ENCODE measurements at regions not wholly inside any gene's neighbourhood (a gene's known extent, or its start where the extent isn't known, plus 50 kb on each side); places are given as distances from the start of the nearest gene placed in this dataset.

DNA sequence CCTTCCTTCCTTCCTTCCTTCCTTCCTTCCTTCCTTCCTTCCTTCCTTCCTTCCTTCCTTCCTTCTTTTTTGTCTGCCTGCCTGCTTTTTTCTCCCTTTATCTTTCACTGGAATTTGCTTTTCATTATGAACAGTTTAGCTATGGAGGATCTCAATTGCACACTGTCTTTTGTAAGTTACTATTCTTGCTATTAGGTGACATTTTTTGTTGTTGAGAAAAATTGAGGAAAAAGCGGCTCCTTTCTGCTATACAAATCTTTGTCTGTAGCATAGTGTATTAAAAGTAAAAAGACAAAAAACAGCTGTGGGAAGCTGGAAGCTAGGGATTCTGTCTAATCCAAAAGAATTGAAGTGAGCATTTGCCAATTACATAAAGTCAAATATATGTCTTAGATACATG lies 448.7 kb downstream of the DCDC2C start:
- no peak for DNase-seq (ENCODE audit: low read depth)
- TF ChIP-seq, protein P1, sequence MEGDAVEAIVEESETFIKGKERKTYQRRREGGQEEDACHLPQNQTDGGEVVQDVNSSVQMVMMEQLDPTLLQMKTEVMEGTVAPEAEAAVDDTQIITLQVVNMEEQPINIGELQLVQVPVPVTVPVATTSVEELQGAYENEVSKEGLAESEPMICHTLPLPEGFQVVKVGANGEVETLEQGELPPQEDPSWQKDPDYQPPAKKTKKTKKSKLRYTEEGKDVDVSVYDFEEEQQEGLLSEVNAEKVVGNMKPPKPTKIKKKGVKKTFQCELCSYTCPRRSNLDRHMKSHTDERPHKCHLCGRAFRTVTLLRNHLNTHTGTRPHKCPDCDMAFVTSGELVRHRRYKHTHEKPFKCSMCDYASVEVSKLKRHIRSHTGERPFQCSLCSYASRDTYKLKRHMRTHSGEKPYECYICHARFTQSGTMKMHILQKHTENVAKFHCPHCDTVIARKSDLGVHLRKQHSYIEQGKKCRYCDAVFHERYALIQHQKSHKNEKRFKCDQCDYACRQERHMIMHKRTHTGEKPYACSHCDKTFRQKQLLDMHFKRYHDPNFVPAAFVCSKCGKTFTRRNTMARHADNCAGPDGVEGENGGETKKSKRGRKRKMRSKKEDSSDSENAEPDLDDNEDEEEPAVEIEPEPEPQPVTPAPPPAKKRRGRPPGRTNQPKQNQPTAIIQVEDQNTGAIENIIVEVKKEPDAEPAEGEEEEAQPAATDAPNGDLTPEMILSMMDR (IDR thresholded peaks at IDR 0.05; ENCODE audit: control insufficient read depth, insufficient read depth, low read depth, low read length, missing control alignments) = no peak
- H3K4me3 ChIP-seq (ENCODE audit: control insufficient read depth, low read depth, low read length) = no peak overlapping the region

GRCh38 chr2:4168834-4169233 lies 465.5 kb downstream of the DCDC2C start:
- DNase-seq (ENCODE audit: low read depth) = no peak
- TF ChIP-seq, protein P1 (IDR thresholded peaks at IDR 0.05; ENCODE audit: control insufficient read depth, insufficient read depth, low read depth, low read length, missing control alignments) = no peak
- H3K4me3 ChIP-seq (ENCODE audit: control insufficient read depth, low read depth, low read length) = no peak overlapping the region

- TF ChIP-seq, protein P1 (IDR thresholded peaks at IDR 0.05; ENCODE audit: control insufficient read depth, insufficient read depth, low read depth, low read length, missing control alignments) = no peak
- H3K4me3 ChIP-seq (ENCODE audit: control insufficient read depth, low read depth, low read length) = no peak overlapping the region
- no peak for DNase-seq (ENCODE audit: low read depth)
Measured at GRCh38 chr2:4174796-4175195, 471.4 kb downstream of the DCDC2C start.

DNA sequence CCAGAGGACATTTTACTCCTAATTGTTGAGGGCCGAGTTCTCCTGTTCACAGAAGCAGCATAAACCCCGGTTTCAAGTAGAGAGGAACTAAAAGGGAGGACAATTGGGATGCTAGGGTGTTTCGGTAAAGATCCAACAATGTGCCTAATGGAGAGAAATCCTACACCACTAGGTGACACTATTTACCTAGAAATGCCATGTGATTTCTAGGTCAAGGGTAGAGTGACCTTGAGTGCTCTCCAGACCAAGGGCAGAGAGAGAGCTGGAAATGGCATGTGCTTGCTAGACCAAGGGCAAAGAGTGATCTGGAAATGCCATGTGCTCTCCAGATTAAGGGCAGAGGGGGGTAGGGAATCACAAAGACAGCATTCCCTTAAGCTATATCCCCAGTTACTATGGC lies 472.0 kb downstream of the DCDC2C start:
- no peak for DNase-seq (ENCODE audit: low read depth)
- H3K4me3 ChIP-seq (ENCODE audit: control insufficient read depth, low read depth, low read length) = no peak overlapping the region
- TF ChIP-seq, protein P1 (IDR thresholded peaks at IDR 0.05; ENCODE audit: control insufficient read depth, insufficient read depth, low read depth, low read length, missing control alignments) = no peak

- TF ChIP-seq, protein P1 (IDR thresholded peaks at IDR 0.05; ENCODE audit: control insufficient read depth, insufficient read depth, low read depth, low read length, missing control alignments) = no peak
- no peak for DNase-seq (ENCODE audit: low read depth)
- H3K4me3 ChIP-seq (ENCODE audit: control insufficient read depth, low read depth, low read length) = no peak overlapping the region
Measured at GRCh38 chr2:4180631-4181030, 477.3 kb downstream of the DCDC2C start.

- TF ChIP-seq, protein P1 (IDR thresholded peaks at IDR 0.05; ENCODE audit: control insufficient read depth, insufficient read depth, low read depth, low read length, missing control alignments) = no peak
- DNase-seq (ENCODE audit: low read depth) = no peak
- H3K4me3 ChIP-seq (ENCODE audit: control insufficient read depth, low read depth, low read length) = no peak overlapping the region
Measured at GRCh38 chr2:4181062-4181461, 477.7 kb downstream of the DCDC2C start.

- TF ChIP-seq, protein P1 (IDR thresholded peaks at IDR 0.05; ENCODE audit: control insufficient read depth, insufficient read depth, low read depth, low read length, missing control alignments) = no peak
- no peak for DNase-seq (ENCODE audit: low read depth)
- no peak overlapping the region for H3K4me3 ChIP-seq (ENCODE audit: control insufficient read depth, low read depth, low read length)
Measured at GRCh38 chr2:4188561-4188960, 485.2 kb downstream of the DCDC2C start.
